ENCODE measurements at regions not wholly inside any gene's neighbourhood (a gene's known extent, or its start where the extent isn't known, plus 50 kb on each side); places are given as distances from the start of the nearest gene placed in this dataset.

DNA sequence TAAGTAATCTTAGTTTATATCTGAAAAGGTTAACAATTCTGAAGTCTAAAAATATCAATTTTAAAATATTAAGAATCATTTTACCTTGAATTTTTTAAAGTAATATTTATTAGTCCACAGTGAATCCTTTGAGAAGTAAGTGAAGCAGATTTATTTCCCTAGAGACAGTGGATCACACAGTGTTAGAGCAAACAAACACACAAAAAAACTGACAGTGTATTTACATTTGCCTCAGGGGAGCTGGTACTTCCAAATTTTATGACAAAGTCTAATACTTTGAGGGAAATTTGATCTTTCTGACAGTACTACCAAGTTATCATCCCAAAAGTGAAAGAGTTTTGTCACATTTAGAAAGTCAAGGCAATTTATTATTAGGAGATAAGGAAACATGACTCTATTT is 1750.6 kb upstream of the CDH9 start:
- H3K36me3 ChIP-seq (ENCODE audit: control insufficient read depth, insufficient read depth, low read length), result no peaks in the 10 kb centered on the region
- no peaks in the 10 kb centered on the region for H3K27me3 ChIP-seq (ENCODE audit: control insufficient read depth, insufficient read depth, low read length)
- FAIRE-seq (no peak), DNase-seq (ENCODE audit: low read depth) (no peak)
- no peak overlapping the region for H3K4me3 ChIP-seq (ENCODE audit: low read depth, low read length)
- TF ChIP-seq, protein P1, sequence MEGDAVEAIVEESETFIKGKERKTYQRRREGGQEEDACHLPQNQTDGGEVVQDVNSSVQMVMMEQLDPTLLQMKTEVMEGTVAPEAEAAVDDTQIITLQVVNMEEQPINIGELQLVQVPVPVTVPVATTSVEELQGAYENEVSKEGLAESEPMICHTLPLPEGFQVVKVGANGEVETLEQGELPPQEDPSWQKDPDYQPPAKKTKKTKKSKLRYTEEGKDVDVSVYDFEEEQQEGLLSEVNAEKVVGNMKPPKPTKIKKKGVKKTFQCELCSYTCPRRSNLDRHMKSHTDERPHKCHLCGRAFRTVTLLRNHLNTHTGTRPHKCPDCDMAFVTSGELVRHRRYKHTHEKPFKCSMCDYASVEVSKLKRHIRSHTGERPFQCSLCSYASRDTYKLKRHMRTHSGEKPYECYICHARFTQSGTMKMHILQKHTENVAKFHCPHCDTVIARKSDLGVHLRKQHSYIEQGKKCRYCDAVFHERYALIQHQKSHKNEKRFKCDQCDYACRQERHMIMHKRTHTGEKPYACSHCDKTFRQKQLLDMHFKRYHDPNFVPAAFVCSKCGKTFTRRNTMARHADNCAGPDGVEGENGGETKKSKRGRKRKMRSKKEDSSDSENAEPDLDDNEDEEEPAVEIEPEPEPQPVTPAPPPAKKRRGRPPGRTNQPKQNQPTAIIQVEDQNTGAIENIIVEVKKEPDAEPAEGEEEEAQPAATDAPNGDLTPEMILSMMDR (IDR thresholded peaks at IDR 0.05; ENCODE audit: insufficient read depth, low read length, severe bottlenecking), result no peak

DNA sequence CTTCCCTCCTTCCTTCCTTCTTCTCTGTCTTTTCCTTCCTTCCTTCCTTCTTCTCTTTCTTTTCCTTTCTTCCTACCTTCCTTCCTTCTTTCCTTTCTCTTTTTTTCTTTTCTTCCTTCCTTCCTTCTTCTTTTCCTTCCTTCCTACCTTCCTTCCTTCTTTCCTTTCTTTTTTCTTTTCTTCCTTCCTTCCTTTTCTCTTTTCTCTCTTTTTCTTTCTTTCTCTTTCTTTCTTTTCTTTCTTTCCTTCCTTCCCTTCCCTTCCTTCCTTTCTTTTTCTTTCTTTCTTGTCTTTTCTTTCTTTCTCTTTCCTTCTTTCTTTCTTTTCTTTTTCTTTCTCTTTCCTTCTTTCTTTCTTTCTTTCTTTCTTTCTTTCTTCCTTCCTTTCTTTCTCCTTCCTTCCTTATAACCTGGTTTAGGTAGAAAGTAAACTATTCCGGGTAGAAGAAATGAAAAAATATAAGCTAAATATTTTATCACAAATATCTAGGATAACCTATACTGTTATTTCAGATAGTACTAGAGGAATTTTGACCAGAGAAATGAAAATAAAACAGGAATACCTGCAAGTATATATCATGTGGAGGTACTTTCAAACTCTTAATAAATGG is 1741.8 kb upstream of the CDH9 start:
- Histone ChIP-seq H3K4me3 (ENCODE audit: low read depth, low read length) (no peak overlapping the region), H3K27me3 (ENCODE audit: control insufficient read depth, insufficient read depth, low read length) (no peaks in the 10 kb centered on the region), H3K36me3 (ENCODE audit: control insufficient read depth, insufficient read depth, low read length) (no peaks in the 10 kb centered on the region)
- TF ChIP-seq, protein P1 (IDR thresholded peaks at IDR 0.05; ENCODE audit: insufficient read depth, low read length, severe bottlenecking), result no peak
- no peak for DNase-seq (ENCODE audit: low read depth)
- FAIRE-seq, result no peak

DNA sequence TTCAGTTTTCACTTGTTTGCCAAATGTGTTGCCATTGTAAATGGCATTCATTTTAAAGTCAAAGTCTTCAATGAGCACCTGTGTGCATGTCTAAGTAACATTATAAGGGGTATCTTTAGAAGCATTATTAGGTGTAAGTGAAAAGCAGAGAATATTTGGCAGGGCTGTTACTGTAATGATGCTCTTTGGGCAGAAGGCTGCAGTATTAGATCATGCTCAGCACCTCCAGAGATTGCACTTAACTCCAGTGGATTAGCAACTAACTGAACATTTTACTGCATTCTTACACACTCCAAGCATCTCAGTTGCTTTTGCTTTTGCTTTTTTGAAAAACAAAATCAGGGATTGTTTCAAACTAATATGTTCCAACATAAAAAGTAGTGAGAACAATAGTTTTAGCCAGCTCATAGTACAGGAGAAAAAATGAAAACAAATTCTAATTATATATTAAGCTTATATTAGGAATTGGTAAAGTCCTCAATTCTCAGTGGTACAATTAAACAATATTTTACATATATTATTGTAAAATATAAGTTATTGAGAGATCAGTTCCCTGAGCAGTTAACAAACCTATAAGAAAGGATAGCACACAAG is 1740.9 kb upstream of the CDH9 start:
- no peak for FAIRE-seq
- DNase-seq (ENCODE audit: low read depth), result peak; percentile 4
- Histone ChIP-seq H3K27me3 (ENCODE audit: control insufficient read depth, insufficient read depth, low read length) (no peaks in the 10 kb centered on the region), H3K4me3 (ENCODE audit: low read depth, low read length) (no peak overlapping the region), H3K36me3 (ENCODE audit: control insufficient read depth, insufficient read depth, low read length) (no peaks in the 10 kb centered on the region)
- TF ChIP-seq, protein P1 (IDR thresholded peaks at IDR 0.05; ENCODE audit: insufficient read depth, low read length, severe bottlenecking), result peak; percentile 29

DNA sequence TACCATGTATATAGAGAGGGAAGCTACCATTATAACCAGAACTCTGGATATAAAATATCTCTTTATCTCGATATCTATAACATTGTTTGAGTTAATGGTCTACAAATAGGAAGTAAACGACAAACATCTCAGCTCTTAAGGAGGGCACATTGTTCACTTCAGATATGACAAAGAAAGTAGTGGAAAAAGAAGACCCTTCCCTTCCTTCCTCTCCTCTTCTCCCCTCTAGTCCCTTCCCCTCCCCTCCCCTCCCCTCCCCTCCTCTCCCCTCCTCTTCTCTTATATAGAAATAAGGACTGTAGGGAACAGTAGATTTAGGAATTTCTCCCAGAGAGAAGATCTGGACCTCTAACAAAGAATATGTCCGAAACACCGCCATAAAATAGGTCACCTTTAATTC is 1731.9 kb upstream of the CDH9 start:
- no peak overlapping the region for H3K4me3 ChIP-seq (ENCODE audit: low read depth, low read length)
- no peaks in the 10 kb centered on the region for H3K36me3 ChIP-seq (ENCODE audit: control insufficient read depth, insufficient read depth, low read length)
- TF ChIP-seq, protein P1 (IDR thresholded peaks at IDR 0.05; ENCODE audit: insufficient read depth, low read length, severe bottlenecking), result no peak
- no peaks in the 10 kb centered on the region for H3K27me3 ChIP-seq (ENCODE audit: control insufficient read depth, insufficient read depth, low read length)
- DNase-seq (ENCODE audit: low read depth) (no peak), FAIRE-seq (no peak)

DNA sequence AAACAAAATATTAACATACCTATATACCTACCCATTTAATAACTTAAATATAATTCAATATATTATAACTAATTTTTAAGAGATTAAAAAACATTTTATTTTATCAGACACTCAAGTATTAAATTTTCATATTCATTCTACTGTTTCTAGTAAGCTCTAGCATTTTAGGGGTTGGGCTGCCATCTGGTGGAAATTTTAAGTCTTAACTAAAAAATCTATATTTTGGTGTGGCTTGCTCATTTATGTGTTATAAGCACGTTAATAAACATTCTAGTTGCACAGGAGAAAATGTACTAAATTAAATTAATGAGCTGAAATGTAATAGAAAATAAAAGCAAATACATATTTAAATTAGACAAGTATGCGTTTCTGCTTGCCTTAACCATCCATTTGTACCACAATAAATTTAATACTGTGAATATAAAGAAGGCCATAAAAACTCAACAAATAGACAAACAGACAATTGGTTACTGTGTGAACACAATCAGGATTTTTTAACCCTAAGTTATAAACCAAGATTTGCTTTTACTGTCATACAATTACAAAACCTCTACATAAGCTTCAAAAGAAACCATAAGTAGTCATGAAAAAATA is 1728.3 kb upstream of the CDH9 start:
- FAIRE-seq, result no peak
- no peak overlapping the region for H3K4me3 ChIP-seq (ENCODE audit: low read depth, low read length)
- peak; percentile 62 for DNase-seq (ENCODE audit: low read depth)
- TF ChIP-seq, protein P1 (IDR thresholded peaks at IDR 0.05; ENCODE audit: insufficient read depth, low read length, severe bottlenecking), result peak; percentile 12
- H3K36me3 ChIP-seq (ENCODE audit: control insufficient read depth, insufficient read depth, low read length), result no peaks in the 10 kb centered on the region
- H3K27me3 ChIP-seq (ENCODE audit: control insufficient read depth, insufficient read depth, low read length), result no peaks in the 10 kb centered on the region
